NOMO-1 (cell line): ENCODE measurements at regions not wholly inside any gene's neighbourhood (a gene's known extent, or its start where the extent isn't known, plus 50 kb on each side); places are given as distances from the start of the nearest gene placed in this dataset.
"Not testable (repeated sequence)": the region's sequence is repeated elsewhere in the genome, so short reads cannot be mapped to it uniquely, and the experiment has no call there.

Source experiments
- DNase-seq, 2 experiments: peaks; one replicate each; lab custom pipeline; 2025; ENCODE audit not compliant: unreplicated experiment in 2 of 2; lab: John Stamatoyannopoulos, UW

DNA sequence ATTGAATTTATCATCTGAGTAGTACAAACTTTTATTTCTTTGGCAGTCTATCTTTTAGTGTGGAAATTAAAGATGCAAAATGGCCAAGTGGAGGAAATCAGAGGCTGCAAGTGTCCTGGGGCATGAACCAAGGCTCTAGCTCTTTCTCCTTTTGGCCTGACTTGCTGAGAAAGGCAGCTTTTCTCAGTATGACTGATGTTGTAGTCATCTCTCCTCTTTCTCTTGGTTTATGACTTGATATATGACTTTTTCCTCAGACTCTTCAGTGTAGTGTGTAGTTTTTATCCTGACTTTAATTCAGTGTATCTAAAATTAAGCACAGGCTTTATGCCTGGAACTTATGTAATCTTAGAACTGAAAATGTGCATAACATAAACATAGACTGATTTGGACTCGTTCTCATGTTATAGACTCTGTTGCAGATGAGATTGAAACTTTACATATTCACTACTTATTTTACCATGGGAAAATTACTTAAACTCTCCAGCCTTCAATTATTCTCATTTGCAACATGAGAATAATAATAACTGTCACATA, 65.7 kb downstream of the SLITRK5 start:
- no peak for DNase-seq

DNA sequence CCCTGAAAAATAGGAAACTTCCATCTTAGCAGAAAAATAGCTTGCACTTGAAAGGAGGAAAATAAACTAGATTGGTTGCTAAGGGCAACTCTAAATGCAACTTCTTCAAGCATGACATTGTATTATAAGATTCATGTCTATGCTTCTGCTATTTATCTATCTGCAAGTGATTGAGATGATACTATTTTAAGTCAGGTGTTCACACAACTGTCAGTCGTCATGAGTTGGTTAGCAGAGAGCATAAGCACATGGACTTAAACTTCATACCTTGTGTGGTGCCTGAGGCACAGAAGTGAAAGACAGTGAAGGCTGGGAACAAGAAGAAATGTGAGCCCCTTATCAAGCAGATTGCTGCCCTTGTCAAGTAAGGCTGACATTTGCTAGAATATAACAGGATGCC, 82.9 kb downstream of the SLITRK5 start:
- DNase-seq: no peak

DNA sequence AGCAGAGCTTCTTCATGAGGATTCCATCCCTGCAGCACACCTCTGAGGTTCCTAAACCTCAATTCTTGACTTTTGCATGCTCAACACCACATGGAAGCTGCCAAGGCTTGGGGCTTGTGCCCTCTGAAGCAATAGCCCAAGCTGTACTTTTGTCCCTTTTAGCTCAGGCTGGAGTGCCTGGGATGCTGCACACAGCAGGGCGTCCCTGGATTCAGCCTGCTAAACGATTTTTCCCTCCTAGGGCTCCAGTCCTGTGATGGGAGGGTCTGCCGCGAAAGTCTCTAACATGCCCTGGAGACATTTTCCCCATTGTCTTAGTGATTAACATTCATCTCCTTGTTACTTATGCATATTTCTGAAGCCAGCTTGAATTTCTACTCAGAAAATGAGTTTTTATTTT, 98.3 kb downstream of the SLITRK5 start:
- no peak for DNase-seq

DNA sequence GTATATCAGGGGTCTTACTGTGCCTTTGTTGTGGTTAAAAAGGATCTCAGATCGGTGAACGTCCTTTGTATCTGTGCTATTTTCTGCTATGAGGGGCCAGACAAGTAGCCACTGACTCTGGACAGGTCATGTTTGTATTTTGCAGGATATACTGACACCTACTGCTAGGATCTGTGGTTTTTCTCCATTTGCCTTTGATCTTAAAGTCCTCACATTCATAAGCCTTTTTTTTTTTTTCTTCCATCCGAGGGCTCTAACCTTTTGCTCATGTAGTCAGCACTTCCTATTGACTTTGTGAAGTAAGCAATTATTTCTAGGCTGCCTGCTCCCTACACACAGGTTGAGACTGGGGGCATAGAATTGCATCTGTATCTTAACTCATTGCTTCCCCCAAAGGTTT, 106.2 kb downstream of the SLITRK5 start:
- no peak for DNase-seq

DNA sequence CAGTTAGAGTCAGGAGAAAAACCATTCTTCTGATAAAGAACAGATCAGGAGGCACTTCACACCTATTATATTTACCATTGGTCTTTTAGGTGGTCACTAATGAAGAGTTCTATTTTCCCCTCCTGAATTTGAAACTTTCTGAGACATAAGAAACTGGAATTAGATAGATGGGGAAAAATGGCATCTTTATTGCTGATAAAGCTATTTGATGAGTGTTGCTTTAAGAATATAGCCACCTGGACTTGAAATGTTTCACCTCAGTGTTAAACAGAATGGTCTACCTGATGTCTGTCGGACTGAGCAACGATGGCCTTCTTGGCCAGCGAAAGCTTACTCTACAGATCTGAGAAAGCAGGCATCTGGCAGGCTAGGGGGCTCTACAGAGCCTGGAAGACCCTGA, 107.0 kb downstream of the SLITRK5 start:
- no peak for DNase-seq

DNA sequence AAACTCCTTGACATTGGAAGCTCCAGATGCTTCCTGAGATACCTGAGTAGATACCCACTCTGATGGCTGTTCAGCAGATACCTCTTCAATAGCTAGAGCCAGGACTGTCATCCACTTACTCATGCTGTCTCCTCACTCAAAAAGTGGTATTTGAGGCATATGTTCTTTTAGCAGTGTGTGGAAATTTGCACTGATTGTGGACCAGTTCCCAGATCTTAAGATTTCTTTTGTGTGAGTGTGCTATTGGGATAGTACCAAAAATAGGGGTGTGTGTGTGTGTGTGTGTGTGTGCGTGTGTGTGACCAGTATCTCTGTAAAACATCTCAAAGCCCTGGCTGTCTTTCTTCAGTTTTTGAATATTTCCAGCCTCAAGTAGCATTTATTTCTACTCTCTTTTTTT, 108.3 kb downstream of the SLITRK5 start:
- DNase-seq: no peak

DNA sequence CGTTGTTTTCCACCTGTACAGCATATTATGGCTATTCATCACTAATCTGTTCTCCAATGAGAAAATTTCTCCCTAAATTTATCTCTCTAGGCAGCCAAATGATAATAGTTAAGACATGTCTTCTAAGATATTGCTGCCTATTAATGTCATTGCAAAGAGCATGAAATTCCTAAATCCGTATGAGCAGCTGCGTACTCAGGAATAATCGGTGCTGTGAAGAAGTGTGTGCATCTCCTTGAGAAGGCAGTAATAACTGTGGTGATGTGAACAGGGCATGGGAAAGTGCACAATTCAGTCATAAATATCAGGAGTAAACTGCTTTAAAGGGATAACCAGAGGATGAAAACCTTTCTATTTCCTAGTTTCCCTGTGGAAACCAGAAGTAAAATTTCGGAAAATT, 112.2 kb downstream of the SLITRK5 start:
- no peak for DNase-seq

DNA sequence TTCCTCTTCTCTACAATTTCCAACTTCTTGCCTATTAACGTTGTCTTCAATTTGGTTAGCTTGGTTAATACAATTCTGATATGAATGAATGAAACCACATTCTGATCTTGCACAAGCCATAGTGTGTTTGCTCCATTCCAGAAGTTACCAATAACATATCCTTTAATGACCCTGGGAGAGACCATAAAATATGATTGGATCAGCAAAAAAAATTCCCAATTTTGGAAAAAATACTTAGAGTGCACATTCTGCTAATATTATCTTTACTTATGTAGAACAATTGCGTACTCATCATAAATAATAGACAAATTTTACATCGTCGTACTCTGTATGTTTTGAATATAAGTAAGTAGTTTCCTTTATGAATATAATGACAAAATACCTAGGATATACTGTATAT, 117.2 kb downstream of the SLITRK5 start:
- DNase-seq: no peak

DNA sequence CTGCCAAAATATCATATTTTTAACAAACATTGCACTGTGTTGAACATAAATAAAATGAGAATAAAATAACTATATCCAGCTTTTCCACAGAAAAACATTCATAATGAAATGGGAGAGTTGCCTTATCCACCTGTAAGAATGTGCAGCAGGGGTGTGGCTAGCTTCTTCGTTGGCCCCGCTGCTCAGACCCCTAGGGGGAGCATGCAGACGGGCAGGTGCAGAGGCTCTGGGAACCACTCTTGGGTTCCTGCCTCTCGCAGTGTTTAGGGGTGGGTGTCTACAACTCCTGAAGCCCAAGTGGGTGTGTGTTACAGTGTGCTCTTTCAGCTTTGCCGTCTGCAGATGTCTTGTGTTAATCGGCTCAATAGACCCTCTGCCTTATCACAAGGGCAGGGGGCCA, 121.7 kb downstream of the SLITRK5 start:
- no peak for DNase-seq

DNA sequence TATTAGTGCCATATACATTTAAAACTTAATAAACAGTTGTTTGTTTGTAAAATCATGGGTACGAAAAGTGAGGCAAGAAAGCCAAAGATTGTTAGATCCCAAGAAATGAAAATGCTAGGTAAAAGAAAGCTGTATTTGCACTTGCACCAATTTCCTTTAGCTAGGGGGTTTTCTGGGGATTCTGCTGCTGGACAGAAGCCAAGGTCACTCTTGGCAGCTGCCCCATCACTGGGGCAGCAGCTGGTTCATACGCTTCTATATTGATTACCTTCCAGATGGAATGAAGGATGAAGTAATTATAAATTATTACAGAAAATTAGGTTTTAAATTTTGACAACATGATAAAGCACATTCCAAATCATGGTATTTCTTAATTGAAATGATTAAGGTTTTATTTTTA, 127.4 kb downstream of the SLITRK5 start:
- DNase-seq: no peak

DNA sequence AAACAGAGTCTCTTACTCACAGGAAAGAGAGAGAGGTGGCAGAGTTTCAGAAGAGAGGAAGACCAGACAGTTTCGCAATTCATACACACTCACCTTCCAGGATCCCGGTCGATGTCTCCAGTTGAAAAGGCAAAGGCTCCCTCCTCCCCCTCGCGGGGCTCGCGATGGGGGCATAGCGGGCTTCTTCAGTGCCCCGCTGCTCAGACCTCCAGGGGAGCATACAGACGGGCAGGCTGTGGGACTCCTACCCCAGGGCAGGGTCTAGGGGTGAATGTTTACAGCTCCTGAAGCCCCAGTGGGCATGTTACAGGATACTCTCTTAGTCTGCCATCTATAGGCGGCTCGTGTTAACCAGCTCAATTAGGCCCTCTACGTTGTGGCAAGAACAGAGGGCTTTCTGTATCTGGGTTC, 139.2 kb downstream of the SLITRK5 start:
- DNase-seq: no peak

DNA sequence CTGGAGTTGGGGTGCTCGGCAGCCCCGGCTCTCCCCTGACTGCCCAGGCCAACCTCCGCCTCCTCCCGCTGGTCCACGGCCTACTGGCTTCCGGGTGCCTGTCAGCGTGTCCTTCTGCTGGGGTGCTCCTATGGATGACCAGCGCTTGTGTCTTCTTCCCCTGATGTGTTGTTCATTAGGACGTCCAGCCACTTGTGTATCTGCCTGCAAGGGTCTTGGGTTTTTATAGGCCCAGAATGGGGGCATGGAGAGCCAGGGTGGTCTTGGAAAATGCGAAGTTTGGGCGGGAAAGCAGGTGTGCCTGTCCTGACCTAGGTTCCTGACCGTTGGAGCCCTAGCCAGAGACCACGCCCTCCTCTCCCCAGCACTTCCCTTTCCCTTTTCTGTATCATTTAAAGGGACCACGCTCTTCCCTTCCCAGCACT, 139.8 kb downstream of the SLITRK5 start:
- DNase-seq: no peak

DNA sequence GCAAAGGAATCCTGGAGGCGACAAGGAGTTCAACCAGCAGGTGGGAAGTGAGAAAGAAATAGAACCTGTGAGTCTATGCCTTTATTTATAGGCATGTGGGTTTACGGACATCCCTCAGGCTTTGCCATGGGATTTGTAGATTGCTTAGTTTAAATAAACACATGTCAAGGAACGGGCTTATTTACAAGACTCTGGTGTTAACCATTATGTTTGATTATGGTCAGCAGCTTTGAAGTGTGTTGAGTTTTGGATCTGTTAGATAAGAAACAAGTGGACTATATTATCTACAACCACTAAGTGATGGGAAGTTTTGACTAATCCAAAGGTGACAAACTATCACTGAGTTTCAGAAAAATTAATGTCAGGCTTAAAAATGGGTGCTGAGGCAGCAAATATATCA, 143.2 kb downstream of the SLITRK5 start:
- DNase-seq: no peak

DNA sequence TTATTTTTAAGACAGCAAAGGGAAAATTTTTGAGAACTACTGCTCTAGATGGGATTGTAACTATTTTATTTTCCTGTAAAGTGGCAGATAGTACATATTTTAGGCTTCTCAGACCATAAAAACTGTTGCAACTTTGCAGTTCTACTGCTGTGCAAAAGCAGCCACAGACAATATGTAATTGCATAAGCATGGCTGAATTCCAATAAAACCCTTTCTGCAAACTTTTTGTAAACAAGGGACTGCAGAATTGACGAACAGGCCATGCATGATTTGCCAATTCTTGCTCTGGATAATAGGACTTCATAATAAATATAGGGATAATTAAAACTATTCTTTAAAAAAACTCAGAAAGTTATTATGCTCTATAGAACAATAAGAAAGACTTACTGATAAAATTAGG, 149.1 kb downstream of the SLITRK5 start:
- peak in 1 of 2 experiments; percentile 6 for DNase-seq

DNA sequence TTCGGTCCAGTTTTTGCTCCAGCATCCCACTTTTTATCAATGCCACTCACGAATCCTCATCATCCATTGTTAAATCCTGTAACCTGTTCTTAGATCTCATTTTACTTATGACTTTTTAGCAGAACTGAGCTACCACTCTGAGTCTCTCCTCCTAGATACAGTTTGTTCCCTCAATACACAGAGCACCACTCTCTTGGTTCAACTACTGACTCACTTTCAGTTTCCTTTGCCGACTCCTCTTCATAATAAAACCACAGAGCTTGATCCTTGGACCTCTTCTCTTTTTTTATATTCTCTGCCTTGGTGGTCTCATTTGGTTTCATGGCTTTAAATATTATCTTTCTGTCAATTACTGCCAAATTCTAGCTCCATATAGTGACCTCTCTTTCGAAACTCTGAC, 150.3 kb downstream of the SLITRK5 start:
- DNase-seq: peak; percentile 22 to 58

DNA sequence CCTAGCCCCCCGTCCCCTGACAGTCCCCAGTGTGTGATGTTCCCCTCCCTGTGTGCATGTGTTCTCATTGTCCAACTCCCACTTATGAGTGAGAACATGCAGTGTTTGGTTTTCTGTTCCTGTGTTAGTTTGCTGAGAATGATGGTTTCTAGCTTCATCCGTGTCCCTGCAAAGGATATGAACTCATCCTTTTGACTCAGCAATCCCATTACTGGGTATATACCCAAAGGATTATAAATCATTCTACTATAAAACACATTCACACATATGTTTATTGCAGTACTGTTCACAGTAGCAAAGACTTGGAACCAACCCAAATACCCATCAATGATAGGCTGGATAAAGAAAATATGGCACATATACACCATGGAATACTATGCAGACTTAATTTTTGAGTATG, 155.1 kb downstream of the SLITRK5 start:
- not testable (repeated sequence) for DNase-seq

DNA sequence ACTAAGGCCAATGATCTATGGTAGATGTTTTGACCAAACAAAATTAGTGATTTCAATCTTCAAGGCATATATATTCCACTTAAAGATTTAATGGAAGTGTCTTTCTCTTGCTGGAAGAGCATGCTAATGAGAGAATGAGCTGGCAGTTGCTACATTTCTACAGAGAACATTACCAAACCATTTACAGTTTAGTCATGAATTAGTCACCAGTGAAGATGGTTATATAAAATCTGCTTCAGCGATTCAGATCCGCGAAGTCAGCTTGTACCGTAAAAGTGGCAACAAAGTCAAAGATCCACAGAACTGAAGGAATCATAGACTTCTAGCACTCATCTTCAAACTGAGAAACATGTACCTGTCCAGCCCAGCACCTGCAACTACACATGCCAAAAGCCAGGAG, 156.3 kb downstream of the SLITRK5 start:
- DNase-seq: no peak

DNA sequence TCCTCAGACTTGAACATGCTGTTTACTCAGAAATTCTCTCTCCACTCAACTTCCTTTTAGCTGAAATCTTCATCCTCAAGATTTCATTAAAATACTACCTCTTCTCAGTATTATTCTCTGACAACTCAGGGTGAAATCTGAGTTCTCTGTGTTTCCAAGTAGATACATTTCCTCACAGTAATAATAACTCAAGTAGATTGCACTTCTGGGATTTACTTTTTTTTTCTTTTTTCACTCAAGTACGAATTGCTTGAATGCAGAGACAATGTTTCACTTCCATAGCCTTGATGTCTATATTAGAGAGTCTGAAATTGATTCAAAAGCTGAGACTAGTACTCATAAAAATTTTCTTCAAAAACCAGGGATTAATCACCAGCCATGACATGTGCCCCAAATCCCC, 166.4 kb downstream of the SLITRK5 start:
- no peak for DNase-seq

DNA sequence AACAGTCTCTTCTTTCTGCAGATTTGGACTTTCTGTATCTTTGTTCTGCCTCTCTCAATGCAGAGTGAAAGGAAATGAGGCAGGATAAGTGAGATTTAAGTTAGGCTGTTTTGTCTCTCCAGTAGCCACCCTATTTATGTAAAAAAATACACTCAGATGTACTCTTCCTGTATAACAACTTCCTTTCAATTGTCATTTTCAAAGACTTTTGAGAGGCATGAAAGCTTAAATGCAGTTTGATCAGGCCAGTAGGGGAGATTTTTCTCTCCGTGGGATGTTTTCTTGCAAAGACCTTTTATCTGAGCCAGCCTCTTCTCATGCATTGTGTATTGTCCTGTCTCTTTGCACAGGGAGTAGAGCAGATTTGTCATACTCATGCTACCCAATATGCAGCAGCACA, 166.8 kb downstream of the SLITRK5 start:
- DNase-seq: no peak

DNA sequence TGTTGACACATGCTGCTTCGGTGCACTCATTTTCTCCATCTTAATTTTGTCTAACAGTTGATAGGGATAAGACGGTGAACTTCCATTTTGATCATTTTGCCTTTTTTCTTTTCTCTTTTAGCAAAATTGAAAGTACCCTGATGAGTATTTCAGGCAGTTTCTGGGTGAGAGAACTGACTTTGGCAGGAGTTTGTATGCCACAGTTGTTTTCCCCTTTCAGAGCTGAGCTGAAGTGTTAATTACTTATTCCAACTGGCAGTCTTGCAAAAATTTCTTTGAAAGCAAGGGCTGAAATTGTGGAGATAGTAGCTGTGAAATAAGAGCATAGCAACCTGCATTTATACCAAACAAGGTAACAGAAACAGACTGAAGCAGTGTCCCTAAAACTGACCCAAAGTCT, 180.2 kb downstream of the SLITRK5 start:
- DNase-seq: no peak

DNA sequence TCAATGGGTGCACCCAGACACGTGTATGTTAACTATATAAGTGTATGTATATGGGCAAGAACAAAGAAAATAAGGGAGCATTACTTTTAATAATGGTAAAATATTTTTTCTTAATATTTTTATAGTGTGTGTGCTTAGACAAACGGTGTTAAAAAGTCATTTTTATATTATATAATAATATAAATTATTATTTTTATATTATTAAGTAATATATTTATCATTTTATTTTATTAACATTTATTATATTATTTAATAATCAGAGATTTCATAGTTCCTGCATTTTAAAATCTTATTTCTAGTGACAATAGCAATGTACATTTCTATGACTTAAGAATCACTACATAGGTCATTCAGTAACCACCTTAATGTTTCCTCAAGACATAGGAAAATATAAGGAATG, 184.4 kb downstream of the SLITRK5 start:
- DNase-seq: no peak

DNA sequence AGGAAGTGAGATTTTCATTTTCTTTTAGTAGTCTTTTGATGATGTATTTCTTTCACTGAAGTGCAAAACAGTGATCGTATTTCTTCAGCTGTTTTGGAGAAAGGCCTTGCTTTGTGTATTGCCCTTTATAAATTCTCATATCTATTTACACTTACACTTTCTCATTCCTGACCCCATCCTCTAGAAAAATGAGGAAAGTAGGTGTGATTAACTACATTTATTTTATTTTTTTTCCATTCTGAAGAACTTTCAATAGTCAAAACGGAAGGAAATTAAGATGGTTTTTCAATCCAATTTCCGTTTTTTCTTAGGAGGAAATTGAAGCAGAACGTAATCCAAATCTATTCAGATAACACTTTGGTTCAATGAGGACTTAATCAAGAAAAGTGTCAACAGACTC, 188.1 kb downstream of the SLITRK5 start:
- no peak for DNase-seq

DNA sequence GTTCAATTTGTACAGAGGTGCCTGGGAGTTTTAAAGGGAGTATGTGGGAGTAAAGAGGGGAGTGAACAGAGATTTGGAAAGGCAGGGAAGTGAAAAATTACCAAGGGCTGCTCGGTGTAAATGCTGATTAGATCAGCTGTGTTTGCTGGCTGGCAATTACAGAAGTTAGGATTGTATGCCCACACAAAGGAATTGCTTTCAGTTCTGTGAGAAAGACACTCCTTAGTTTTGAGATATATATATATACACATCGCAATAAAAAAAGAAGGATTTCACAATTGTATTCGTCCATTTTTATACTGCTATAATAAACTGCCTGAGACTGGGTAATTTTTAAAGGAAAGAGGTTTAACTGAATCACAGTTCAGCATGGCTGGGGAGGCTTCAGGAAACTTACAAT, 196.3 kb downstream of the SLITRK5 start:
- no peak for DNase-seq

DNA sequence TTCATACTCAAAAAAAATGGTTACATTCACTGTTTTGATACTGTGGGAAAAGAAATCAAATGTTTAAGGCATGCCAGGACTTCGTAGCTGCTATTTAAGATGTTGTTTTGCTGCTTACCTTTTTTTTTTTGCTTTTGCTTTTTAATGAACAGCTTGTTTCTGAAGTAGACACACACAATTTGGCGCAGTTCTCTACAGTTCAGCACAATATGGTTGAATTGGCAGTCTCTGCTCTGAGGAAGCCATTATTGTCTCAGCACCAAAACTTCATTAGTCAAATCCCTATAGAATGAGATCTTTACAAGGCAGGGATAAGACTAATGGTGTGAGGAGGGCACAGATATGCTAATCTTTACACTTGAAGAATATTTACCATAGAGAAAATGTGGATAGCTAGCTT, 197.6 kb downstream of the SLITRK5 start:
- DNase-seq: no peak
